Thoracic aorta (tissue), 2 donors: ENCODE measurements at regions not wholly inside any gene's neighbourhood (a gene's known extent, or its start where the extent isn't known, plus 50 kb on each side); places are given as distances from the start of the nearest gene placed in this dataset.

Experiments
- ATAC-seq: fragments of 150-250 bp; one replicate; pipeline ENCODE4 v1.8.0; 2017; ENCODE audit warnings: low read depth; ENCODE audit not compliant: insufficient number of reproducible peaks, low FRiP score
- DNase-seq: peaks from one replicate; pipeline ENCODE4 v3.0.0-alpha.2; 2020; ENCODE audit warnings: low spot score
- H3K27ac ChIP-seq, 2 donors: fragments of 200-600 bp; sonication (generic); 1 replicate in 1 of 2; 2 replicates in 1 of 2; pipeline ENCODE4 v1.5.1; 2016; ENCODE audit warnings: mild to moderate bottlenecking in 2 of 2, moderate library complexity in 2 of 2
- H3K27me3 ChIP-seq: fragments of 200-600 bp; sonication (generic); replicated peaks from 2 replicates; pipeline ENCODE4 v1.6.0; 2016; ENCODE audit warnings: mild to moderate bottlenecking; ENCODE audit not compliant: insufficient read depth
- H3K36me3 ChIP-seq: fragments of 200-600 bp; sonication (generic); one replicate; pipeline ENCODE4 v1.5.1; 2016
- H3K4me1 ChIP-seq, 2 donors: fragments of 200-600 bp; sonication (generic); 1 replicate in 1 of 2; 2 replicates in 1 of 2; pipeline versions ENCODE4 v1.5.1 to v1.6.0; 2016; ENCODE audit warnings: low read depth in 2 of 2, mild to moderate bottlenecking in 1 of 2; ENCODE audit not compliant: control insufficient read depth in 1 of 2
- H3K4me3 ChIP-seq: fragments of 200-600 bp; sonication (generic); 2 replicates; pipeline ENCODE4 v1.5.1; 2016; ENCODE audit warnings: mild to moderate bottlenecking
- H3K9me3 ChIP-seq: fragments of 200-600 bp; sonication (generic); 2 replicates; pipeline ENCODE4 v1.5.1; 2016
- CTCF ChIP-seq: fragments of 200-600 bp; sonication (generic); IDR thresholded peaks from one replicate; pipeline ENCODE4 v1.5.1; 2019; ENCODE audit warnings: antibody characterized with exemption

- no peaks in the 10 kb centered on the region for H3K9me3 ChIP-seq
- no peaks in the 10 kb centered on the region for H3K36me3 ChIP-seq
- no peak overlapping the region for H3K4me3 ChIP-seq
- no peaks in the 10 kb centered on the region for H3K27me3 ChIP-seq
- DNase-seq = no peak
- no peak overlapping the region for H3K27ac ChIP-seq
- ATAC-seq = no peak
- no peak for TF ChIP-seq CTCF
- H3K4me1 ChIP-seq = peaks cover 0 to 11% of the 10 kb centered on the region in 2 donors
Measured at GRCh38 chr12:13433768-13434167, 237.2 kb downstream of the EMP1 start.

GRCh38 chr12:13431041-13431440 lies 234.5 kb downstream of the EMP1 start:
- no peaks in the 10 kb centered on the region for H3K4me1 ChIP-seq
- H3K9me3 ChIP-seq = no peaks in the 10 kb centered on the region
- TF ChIP-seq CTCF = no peak
- DNase-seq (no peak), ATAC-seq (no peak)
- H3K27ac ChIP-seq = no peak overlapping the region
- no peaks in the 10 kb centered on the region for H3K27me3 ChIP-seq
- H3K36me3 ChIP-seq = no peaks in the 10 kb centered on the region
- H3K4me3 ChIP-seq = no peak overlapping the region

DNA sequence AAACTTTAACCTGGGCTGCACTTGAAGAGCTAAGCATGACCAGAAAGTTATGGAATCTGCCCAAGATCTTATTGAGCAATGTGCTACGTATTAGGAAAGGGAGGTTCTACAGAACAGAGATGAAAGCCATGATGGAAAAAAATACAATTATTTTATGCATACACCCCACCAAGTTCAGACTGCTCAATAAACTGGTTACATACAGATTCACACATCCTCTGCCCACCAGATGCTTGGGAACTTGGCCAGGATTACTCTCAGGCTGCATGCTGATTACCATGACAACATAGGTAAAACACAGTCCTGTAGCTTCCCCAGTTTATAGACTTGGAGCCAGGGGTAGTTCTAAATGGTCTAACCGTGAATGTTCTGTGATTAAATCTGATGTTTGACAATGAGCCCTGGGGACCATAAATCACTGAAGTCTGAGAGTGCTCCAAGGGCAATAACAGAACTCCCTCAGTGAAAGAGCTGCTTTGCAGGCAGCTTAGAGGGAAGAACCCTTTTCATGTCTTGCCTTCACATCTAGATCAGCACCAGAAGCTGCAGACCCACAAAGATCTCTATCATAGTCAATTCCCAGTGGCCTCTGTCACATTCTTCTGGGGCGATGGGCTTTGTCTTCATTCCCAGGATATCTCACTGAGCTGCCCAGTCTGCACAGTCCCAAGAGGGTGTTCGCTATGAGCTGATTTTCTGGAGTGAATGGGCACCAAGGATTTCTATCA lies 232.2 kb downstream of the EMP1 start:
- Histone ChIP-seq H3K36me3 (no peaks in the 10 kb centered on the region), H3K4me1 (no peaks in the 10 kb centered on the region), H3K27ac (no peak overlapping the region), H3K9me3 (no peaks in the 10 kb centered on the region), H3K27me3 (no peaks in the 10 kb centered on the region), H3K4me3 (no peak overlapping the region)
- ATAC-seq (no peak), DNase-seq (no peak)
- no peak for TF ChIP-seq CTCF

GRCh38 chr12:13425766-13426165 lies 229.2 kb downstream of the EMP1 start:
- DNase-seq (no peak), ATAC-seq (no peak)
- H3K27me3 ChIP-seq = no peaks in the 10 kb centered on the region
- no peak overlapping the region for H3K4me3 ChIP-seq
- TF ChIP-seq CTCF = no peak
- no peak overlapping the region for H3K27ac ChIP-seq
- H3K36me3 ChIP-seq = no peaks in the 10 kb centered on the region
- H3K4me1 ChIP-seq = no peaks in the 10 kb centered on the region
- no peaks in the 10 kb centered on the region for H3K9me3 ChIP-seq

DNA sequence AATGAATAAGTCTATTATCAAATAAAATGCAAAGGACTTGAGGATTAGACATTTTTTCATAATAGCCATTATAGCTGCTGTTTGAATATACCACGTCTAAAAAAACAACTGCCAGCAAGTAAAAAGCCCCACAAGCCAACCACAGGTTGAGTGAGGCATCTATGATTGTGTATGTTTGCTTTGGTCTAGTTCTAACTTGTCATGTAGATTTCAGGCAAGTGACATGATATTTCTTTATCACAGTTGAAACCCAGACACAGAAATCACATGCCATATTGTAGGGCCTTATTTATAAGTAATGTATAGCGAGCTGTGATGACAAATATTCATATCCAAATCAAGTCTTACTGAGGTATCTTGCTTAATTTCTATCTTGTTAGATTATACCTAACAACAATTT lies 225.8 kb downstream of the EMP1 start:
- no peak for TF ChIP-seq CTCF
- DNase-seq = no peak
- Histone ChIP-seq H3K36me3 (no peaks in the 10 kb centered on the region), H3K27me3 (no peaks in the 10 kb centered on the region), H3K27ac (no peak overlapping the region), H3K9me3 (no peaks in the 10 kb centered on the region), H3K4me3 (no peak overlapping the region), H3K4me1 (no peaks in the 10 kb centered on the region)
- no peak for ATAC-seq
